ENCODE measurements at regions not wholly inside any gene's neighbourhood (a gene's known extent, or its start where the extent isn't known, plus 50 kb on each side); places are given as distances from the start of the nearest gene placed in this dataset.

DNA sequence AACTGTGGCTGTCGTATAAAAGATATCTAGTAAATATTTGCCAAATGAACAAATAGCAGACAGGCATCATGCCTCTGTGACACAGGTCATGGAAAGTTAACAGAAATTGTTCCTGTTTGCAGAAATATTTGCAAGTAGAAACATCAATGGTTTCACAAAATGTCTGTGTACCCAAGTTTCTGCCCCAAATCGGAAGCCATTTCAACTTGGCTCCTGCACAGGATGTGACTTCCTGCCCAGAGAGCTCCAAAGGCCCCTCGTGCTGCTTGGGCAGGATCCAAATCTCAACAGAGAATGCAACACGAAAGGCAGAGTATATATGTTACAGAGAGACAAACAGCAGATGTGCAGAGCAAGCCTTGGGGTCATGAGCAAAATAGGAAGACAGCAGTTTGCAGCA is 95.5 kb upstream of the SERP2 start:
- H3K36me3 Mint-ChIP-seq (ENCODE audit: low read depth) = peaks cover 9% of the 10 kb centered on the region
- peaks cover 5% of the 10 kb centered on the region for H3K9me3 Mint-ChIP-seq
- H3K27me3 Mint-ChIP-seq = peaks cover 15% of the 10 kb centered on the region
- CTCF ChIA-PET = no interaction called here
- H3K4me1 Mint-ChIP-seq = peaks cover 23% of the 10 kb centered on the region
- no peak for DNase-seq
- H3K27ac Mint-ChIP-seq = no peak overlapping the region
- POLR2A ChIA-PET = no interaction called here
- no peak overlapping the region for H3K4me3 Mint-ChIP-seq

DNA sequence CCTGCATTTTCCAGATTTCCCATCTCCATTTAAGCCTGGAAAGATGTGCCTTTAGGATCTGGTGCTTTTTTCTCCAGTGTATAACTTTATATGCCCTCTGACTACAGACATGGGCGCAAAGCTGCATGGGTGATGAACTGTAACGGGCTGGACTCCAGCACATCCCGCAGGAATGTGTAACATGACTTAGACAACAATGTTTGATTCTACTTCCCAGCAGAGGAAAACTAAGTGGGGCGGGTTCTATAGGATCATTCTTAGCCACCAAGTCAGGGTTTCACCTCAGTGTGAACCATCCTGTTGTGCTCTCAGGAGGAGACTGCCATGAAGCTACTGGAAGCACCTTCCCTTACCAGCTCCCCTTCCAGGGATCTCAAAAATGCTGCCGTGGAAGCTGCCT is 93.2 kb upstream of the SERP2 start:
- peaks cover 7% of the 10 kb centered on the region for H3K4me1 Mint-ChIP-seq
- H3K36me3 Mint-ChIP-seq (ENCODE audit: low read depth) = peaks cover 3% of the 10 kb centered on the region
- POLR2A ChIA-PET = no interaction called here
- peaks cover 7% of the 10 kb centered on the region for H3K9me3 Mint-ChIP-seq
- CTCF ChIA-PET = no interaction called here
- DNase-seq = no peak
- H3K27ac Mint-ChIP-seq = no peak overlapping the region
- H3K27me3 Mint-ChIP-seq = peaks cover 28% of the 10 kb centered on the region
- H3K4me3 Mint-ChIP-seq = no peak overlapping the region

DNA sequence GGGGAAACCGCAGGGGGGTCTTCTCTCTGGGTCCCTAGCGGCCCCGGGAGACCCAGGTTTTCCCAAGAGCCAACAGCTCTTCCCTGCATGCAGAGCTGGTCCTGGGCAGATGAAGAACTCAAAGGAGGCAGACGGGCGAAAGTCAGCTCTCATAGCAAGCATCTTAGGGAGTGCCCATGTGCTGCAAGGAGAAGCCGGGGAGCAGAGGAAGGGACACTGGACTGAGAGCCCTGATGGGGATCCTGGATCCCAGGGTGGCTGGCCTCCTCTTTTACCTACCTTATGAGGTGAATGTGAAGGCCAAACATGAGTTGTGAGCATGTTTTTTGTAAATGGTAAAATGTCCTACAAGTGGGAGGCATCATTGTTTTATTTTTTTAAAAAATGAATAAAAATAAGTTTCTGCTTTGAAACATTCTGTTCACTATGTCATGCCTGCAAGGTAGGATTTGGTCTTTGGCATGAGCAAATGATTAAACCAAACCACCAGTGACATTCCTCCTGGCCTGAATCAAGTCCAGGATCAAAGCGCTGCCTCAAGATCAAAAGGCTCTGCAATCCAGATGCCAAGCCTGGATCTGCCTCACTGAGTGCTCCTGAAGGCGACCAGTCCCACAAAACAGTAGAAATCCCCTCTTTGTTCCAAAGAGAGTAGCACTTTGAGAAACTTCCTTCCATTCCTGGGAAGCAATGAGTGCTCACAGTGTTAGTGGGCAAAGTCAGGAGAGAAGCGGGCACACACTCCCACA is 92.2 kb upstream of the SERP2 start:
- ChIA-PET CTCF (no interaction called here), POLR2A (no interaction called here)
- Mint-ChIP-seq H3K27me3 (peaks cover 35% of the 10 kb centered on the region), H3K4me1 (peaks cover 3% of the 10 kb centered on the region), H3K9me3 (peaks cover 5% of the 10 kb centered on the region), H3K36me3 (ENCODE audit: low read depth) (no peaks in the 10 kb centered on the region), H3K27ac (no peak overlapping the region), H3K4me3 (no peak overlapping the region)
- no peak for DNase-seq

DNA sequence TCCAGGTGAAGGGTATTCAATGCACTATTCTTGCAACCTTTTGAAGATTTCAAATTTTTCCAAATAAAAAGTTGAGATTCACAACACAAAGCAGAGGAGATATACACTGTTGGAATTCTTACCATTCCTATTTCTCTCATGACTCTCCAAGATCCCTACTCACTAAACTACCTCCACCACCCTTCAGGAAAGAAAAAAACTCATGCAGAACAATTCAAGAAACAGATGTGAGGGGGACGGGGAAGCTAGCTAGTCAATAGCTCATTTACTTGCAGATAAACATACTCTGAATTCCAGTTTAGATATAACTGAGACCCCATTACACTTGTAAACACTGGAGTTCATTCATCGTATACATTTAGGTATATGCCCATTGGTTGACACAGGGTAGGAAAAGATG is 90.0 kb upstream of the SERP2 start:
- no peak for DNase-seq
- Mint-ChIP-seq H3K4me3 (no peak overlapping the region), H3K4me1 (no peaks in the 10 kb centered on the region), H3K9me3 (peaks cover 5% of the 10 kb centered on the region), H3K36me3 (ENCODE audit: low read depth) (no peaks in the 10 kb centered on the region), H3K27me3 (peaks cover 51% of the 10 kb centered on the region), H3K27ac (no peak overlapping the region)
- ChIA-PET CTCF (no interaction called here), POLR2A (no interaction called here)

DNA sequence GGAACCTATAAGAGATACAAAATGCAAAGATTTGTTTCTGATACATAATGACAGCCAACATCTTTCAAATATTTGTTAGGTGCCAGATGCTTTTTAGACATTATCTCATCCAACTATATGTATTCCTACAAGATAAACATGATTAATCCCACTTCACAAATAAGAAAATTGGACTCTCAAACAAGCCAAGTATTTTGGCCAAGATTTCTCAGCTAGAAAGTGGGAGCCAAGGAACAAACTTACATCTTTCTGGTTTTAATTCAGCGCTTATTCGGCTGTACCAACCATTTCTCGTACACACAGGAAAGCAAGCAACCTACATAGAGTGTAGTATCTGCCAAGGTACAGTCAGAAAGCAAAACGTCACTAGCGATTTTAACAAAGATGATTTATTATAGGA is 85.7 kb upstream of the SERP2 start:
- Mint-ChIP-seq H3K27ac (no peak overlapping the region), H3K4me1 (peaks cover 3% of the 10 kb centered on the region), H3K9me3 (peaks cover 11% of the 10 kb centered on the region), H3K27me3 (peaks cover 53% of the 10 kb centered on the region), H3K36me3 (ENCODE audit: low read depth) (peaks cover 3% of the 10 kb centered on the region), H3K4me3 (no peak overlapping the region)
- POLR2A ChIA-PET = no interaction called here
- DNase-seq = no peak
- CTCF ChIA-PET = interaction anchor here (0.9 kb wide), 1 partner anchor 13 kb away, joined by 3 read pairs; no protein-coding TSS in a partner anchor

DNA sequence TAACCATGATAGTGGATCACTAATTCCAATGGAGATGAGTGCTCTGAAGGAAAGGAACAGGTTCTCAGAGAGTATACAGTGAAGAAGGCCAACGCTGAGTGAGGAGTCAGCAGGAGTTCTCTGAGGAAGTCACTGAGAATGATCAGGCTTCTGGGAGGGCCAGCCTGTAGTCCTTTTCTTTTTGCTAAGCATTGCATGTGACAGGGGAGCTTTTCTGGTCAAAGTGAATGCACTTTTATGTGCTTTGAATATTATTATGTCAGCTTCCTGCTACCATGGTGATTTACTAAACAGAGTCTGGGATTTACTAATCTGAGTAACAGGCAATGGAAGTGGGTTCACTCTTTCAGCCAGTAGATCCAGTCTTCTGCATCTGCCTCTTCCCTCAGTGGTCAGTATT is 81.1 kb upstream of the SERP2 start:
- CTCF ChIA-PET = no interaction called here
- DNase-seq = no peak
- Mint-ChIP-seq H3K27me3 (peaks cover 24% of the 10 kb centered on the region), H3K4me1 (peaks cover 23% of the 10 kb centered on the region), H3K4me3 (no peak overlapping the region), H3K27ac (no peak overlapping the region), H3K36me3 (ENCODE audit: low read depth) (peaks cover 3% of the 10 kb centered on the region), H3K9me3 (peaks cover 10% of the 10 kb centered on the region)
- POLR2A ChIA-PET = no interaction called here

DNA sequence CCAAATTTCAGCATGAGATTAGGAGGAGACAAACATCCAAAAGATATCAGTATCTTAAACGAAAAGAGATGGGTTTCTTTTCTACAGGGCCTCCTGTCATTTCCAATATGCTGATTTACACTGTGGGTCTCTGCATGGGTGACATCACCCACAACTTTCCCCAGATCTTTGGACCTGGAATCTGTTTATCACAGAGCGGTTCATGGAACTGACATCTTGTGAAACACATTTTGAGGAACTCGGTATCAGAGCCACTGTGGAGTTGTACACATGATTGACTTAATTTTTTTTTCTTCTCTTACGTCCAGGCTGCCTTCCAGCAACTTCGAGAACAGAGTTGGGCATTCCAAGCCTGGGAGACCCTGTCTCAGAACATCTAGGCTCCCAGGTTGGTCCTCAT is 80.2 kb upstream of the SERP2 start:
- no peak overlapping the region for H3K4me3 Mint-ChIP-seq
- H3K36me3 Mint-ChIP-seq (ENCODE audit: low read depth) = peaks cover 3% of the 10 kb centered on the region
- peaks cover 19% of the 10 kb centered on the region for H3K27me3 Mint-ChIP-seq
- DNase-seq = no peak
- CTCF ChIA-PET = no interaction called here
- peaks cover 10% of the 10 kb centered on the region for H3K9me3 Mint-ChIP-seq
- peaks cover 23% of the 10 kb centered on the region for H3K4me1 Mint-ChIP-seq
- peak overlapping the region; percentile 61 for H3K27ac Mint-ChIP-seq
- POLR2A ChIA-PET = no interaction called here

DNA sequence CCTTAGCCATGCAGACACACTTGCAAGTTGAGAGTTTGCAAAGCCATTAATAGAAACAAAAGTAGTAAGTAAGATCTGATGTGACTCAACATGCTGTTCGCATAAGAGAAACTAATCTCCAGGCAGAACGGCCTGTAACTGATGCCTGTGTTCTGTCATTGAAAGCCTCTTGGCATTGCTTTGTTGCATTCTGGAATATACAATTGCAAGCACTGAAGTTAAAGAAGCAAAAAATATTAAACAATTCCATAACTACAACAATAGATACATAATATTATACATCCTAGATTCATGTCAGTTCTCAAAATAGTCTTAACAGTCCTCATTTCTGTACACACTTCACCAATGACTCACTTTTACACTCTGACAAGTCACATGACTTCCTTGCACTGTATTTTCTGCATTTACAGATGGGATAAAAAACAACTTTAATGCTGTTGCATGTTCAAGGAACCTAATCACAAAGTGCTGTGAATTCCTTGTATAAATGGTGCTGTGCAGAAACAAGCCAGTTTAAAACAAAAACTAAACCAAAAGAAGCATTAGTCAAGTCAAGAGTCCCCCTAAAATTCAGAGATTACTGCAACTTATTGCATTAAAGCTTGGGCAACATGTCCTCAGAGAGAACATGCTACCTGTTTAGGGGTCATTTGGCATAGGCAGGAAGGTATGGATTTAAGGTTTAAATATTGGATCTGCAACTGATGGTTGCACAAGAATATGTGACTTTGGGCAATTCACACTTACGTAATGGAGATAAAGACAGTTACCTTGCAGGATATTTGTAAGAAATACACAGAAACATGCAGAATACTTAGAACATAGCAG is 79.5 kb upstream of the SERP2 start:
- POLR2A ChIA-PET = no interaction called here
- CTCF ChIA-PET = no interaction called here
- H3K9me3 Mint-ChIP-seq = peaks cover 10% of the 10 kb centered on the region
- H3K4me1 Mint-ChIP-seq = peaks cover 23% of the 10 kb centered on the region
- no peak overlapping the region for H3K4me3 Mint-ChIP-seq
- peaks cover 21% of the 10 kb centered on the region for H3K27me3 Mint-ChIP-seq
- peak overlapping the region; percentile 61 for H3K27ac Mint-ChIP-seq
- H3K36me3 Mint-ChIP-seq (ENCODE audit: low read depth) = peaks cover 3% of the 10 kb centered on the region
- DNase-seq = no peak

DNA sequence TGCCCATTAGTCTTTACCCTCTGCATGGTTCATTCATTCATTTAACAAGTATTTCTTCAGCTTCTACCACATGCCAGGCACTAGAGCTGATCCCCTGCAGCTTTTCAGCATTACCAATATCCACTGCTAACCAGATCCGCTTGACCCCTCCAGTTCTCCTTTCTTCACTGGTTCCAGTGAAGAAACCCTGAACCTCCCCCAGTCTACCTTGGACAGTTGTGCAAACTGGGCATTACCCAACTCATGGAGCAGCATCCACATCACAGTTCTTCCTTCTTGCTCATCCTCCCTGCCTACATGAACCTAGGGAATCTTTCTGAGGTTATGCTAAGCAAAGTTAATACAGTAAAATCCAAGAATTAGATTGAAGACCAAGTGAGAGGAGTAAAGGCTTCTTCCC is 78.7 kb upstream of the SERP2 start:
- peaks cover 19% of the 10 kb centered on the region for H3K27me3 Mint-ChIP-seq
- ChIA-PET CTCF (no interaction called here), POLR2A (no interaction called here)
- DNase-seq = no peak
- peaks cover 23% of the 10 kb centered on the region for H3K4me1 Mint-ChIP-seq
- H3K27ac Mint-ChIP-seq = no peak overlapping the region
- no peak overlapping the region for H3K4me3 Mint-ChIP-seq
- H3K9me3 Mint-ChIP-seq = peaks cover 10% of the 10 kb centered on the region
- H3K36me3 Mint-ChIP-seq (ENCODE audit: low read depth) = peaks cover 3% of the 10 kb centered on the region

DNA sequence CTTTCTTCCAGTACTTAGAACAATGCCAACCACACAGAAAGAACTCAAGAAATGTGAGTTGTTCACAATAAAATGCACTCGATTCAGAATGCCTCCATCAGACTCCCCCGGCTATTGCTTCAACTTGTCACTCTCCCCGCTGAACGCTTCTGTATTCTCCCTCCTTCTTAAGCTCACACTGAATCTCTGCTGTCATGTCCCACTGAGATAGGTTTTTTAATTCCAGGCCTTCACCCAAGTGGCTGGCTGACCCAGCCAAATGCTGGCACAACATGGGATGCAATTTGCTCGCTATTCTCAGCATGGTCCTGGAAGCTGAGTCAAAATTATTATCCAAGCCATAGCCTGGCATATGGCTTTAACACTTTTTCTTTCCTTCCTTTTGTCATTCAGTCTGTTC is 76.8 kb upstream of the SERP2 start:
- H3K36me3 Mint-ChIP-seq (ENCODE audit: low read depth) = peaks cover 3% of the 10 kb centered on the region
- H3K4me1 Mint-ChIP-seq = peaks cover 37% of the 10 kb centered on the region
- peaks cover 8% of the 10 kb centered on the region for H3K27me3 Mint-ChIP-seq
- H3K9me3 Mint-ChIP-seq = peaks cover 6% of the 10 kb centered on the region
- POLR2A ChIA-PET = no interaction called here
- CTCF ChIA-PET = no interaction called here
- no peak overlapping the region for H3K4me3 Mint-ChIP-seq
- DNase-seq = no peak
- H3K27ac Mint-ChIP-seq = no peak overlapping the region

DNA sequence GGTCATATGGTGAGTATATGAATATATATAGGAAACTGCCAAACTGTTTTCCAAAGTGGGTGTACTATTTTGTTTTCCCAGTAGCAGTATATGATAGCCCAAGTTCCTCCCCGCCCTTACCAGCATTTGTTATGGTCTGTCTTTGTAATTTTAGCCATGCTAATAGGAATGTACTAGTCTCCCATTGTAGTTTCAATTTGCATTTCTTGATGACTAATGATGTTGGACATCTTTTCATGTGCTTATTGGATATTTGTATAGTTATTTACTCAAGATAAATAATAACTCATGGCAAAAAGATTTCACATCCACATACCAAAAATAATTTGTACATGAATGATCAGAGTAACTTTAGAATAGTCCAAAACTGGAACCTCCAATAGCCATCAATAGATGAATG is 75.3 kb upstream of the SERP2 start:
- peaks cover 8% of the 10 kb centered on the region for H3K27me3 Mint-ChIP-seq
- no peak overlapping the region for H3K4me3 Mint-ChIP-seq
- H3K4me1 Mint-ChIP-seq = peaks cover 37% of the 10 kb centered on the region
- peaks cover 3% of the 10 kb centered on the region for H3K9me3 Mint-ChIP-seq
- ChIA-PET CTCF (no interaction called here), POLR2A (no interaction called here)
- H3K27ac Mint-ChIP-seq = no peak overlapping the region
- peaks cover 2% of the 10 kb centered on the region for H3K36me3 Mint-ChIP-seq (ENCODE audit: low read depth)
- DNase-seq = no peak

DNA sequence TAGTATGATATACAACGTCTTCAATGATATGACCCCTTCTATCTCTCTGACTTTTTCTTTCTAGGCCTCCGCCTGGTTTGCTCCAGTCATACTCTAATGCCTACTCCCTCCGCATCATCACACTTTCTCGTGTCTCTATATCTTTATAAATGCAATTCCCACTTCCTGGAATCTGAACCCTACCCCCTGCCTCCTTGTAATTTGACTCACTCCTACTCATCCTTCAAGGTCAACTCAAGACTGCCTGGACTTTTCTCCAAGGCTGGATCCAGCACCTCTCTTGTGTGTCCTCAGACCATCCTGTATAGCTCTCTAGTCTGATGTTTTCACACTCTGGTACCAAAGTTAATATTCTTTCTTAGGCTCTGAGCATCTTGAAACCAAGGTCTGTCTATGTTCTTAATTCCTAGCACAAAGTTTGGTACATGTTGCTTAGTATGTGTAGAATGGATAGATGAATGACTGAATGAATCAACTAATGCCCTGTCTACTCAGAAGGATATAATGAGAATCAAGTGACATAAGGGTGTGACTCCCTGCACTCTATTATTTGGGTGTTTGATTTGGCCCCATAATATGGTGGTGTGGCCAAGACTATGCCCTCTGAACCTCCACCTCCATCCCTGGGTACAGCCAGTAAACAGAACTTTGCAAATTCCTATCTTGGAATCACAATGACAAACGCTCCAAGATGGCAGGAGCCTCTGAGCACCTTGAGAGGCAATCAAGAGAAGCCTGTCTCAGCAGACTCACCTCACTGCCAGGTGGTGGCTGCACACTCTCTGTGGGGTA is 74.3 kb upstream of the SERP2 start:
- no peak overlapping the region for H3K4me3 Mint-ChIP-seq
- H3K36me3 Mint-ChIP-seq (ENCODE audit: low read depth) = peaks cover 2% of the 10 kb centered on the region
- H3K4me1 Mint-ChIP-seq = peaks cover 31% of the 10 kb centered on the region
- H3K9me3 Mint-ChIP-seq = no peaks in the 10 kb centered on the region
- CTCF ChIA-PET = no interaction called here
- H3K27ac Mint-ChIP-seq = no peak overlapping the region
- DNase-seq = no peak
- H3K27me3 Mint-ChIP-seq = peaks cover 8% of the 10 kb centered on the region
- POLR2A ChIA-PET = no interaction called here

DNA sequence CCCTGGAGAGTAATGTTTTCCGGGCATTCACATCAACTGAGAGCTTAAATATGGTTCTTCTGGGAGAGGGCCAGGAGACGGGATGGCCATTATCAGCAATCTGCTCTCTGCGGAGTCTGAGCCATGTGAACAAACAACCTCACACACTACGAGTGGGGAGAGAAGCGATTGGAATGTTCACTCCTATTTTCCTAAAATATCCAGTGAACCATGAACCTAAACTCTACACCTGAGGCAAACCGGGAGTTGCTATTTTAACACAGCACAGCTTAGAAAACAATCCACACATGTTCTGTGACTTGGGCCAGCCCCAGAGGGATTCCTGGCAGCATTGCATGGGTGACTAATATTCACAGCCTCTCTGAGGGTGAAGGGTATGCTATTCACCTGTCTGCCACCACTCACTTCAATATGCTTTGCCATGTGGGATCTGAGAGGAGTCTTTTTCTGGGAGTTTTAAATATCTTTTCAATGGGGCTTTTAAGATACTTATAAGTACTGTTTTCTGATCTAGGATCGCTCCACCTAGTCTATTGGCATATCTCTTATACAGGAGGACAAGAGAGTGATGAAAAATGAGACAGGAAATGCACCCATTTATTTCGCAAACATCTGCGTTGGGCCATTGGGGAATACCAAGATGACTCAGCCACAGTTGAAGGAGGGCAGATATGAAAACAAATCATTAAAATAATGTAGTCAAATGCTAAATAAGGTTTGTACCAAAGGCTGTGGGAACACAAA is 72.6 kb upstream of the SERP2 start:
- Mint-ChIP-seq H3K27me3 (peaks cover 12% of the 10 kb centered on the region), H3K36me3 (ENCODE audit: low read depth) (peaks cover 2% of the 10 kb centered on the region), H3K4me1 (peaks cover 26% of the 10 kb centered on the region), H3K27ac (no peak overlapping the region), H3K9me3 (no peaks in the 10 kb centered on the region), H3K4me3 (no peak overlapping the region)
- no peak for DNase-seq
- ChIA-PET POLR2A (no interaction called here), CTCF (no interaction called here)

All from activated CD4-positive, alpha-beta memory T cell treated with anti-CD3 and anti-CD28 coated beads, Interleukin-2, amount 10 ng/mL, durations not matched to agents 7 days and 5 days (primary cell).